AG04450 (cell line): ENCODE measurements at regions not wholly inside any gene's neighbourhood (a gene's known extent, or its start where the extent isn't known, plus 50 kb on each side); places are given as distances from the start of the nearest gene placed in this dataset.

Experiments used
- CTCF ChIA-PET: fragments of 300-600, 350-600 bp; formaldehyde crosslinking; extraction: SDS; loops from one replicate; lab custom pipeline; 2022; ENCODE audit warnings: antibody characterized with exemption, inconsistent platforms; lab: Charles Lee
- POLR2A ChIA-PET: fragments of 350-600 bp; formaldehyde crosslinking; extraction: SDS; loops from one replicate; lab custom pipeline; 2021; ENCODE audit warnings: antibody characterized with exemption, inconsistent platforms; lab: Yijun Ruan, JAX
- DNase-seq: peaks from one replicate; pipeline ENCODE4 v3.0.0-alpha.2; 2011; ENCODE audit warnings: low read depth, low spot score
- H3K27ac ChIP-seq: one replicate; pipeline ENCODE4 v1.5.1; 2012; ENCODE audit warnings: low read depth, low read length, control low read depth
- H3K27me3 ChIP-seq: one replicate; pipeline ENCODE4 v1.6.0; 2012; ENCODE audit warnings: low read length; ENCODE audit not compliant: control insufficient read depth, insufficient read depth
- H3K4me3 ChIP-seq: 2 replicates; pipeline ENCODE4 v1.5.1; 2011; ENCODE audit warnings: mild to moderate bottlenecking, low read depth, low read length, control low read depth
- H3K9me3 ChIP-seq: 2 replicates; pipeline ENCODE4 v1.5.1; 2012; ENCODE audit warnings: low read length; ENCODE audit not compliant: control insufficient read depth, insufficient read depth
- TF ChIP-seq, protein P1 (sequence below): IDR thresholded peaks from 2 replicates; pipeline ENCODE4 v1.5.1; 2011; ENCODE audit warnings: low read depth, low read length, control low read depth, inconsistent platforms

DNA sequence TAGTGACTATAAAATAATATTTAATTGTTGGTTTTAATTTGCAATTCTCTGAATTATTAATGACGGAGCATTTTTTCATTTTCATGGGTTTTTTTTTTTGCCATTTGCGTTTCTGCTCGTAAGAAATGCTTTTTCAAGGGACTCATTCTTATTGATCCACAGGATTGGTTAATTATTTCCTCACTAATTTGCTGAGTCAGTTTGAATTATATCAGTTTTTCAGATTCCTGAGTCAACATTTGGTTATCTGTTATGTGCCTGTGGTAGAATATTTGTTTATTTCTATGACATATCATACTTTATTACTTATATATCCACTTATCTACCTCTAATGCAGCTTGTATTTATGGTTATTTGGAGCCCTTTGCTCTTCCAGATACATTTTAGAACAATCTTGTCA, 257.0 kb upstream of the BTBD3 start:
- Histone ChIP-seq H3K27ac (no peak overlapping the region), H3K27me3 (peaks cover 4% of the 10 kb centered on the region), H3K9me3 (no peaks in the 10 kb centered on the region), H3K4me3 (no peak overlapping the region)
- POLR2A ChIA-PET = no interaction called here
- DNase-seq = no peak
- CTCF ChIA-PET = no interaction called here
- TF ChIP-seq, protein P1, sequence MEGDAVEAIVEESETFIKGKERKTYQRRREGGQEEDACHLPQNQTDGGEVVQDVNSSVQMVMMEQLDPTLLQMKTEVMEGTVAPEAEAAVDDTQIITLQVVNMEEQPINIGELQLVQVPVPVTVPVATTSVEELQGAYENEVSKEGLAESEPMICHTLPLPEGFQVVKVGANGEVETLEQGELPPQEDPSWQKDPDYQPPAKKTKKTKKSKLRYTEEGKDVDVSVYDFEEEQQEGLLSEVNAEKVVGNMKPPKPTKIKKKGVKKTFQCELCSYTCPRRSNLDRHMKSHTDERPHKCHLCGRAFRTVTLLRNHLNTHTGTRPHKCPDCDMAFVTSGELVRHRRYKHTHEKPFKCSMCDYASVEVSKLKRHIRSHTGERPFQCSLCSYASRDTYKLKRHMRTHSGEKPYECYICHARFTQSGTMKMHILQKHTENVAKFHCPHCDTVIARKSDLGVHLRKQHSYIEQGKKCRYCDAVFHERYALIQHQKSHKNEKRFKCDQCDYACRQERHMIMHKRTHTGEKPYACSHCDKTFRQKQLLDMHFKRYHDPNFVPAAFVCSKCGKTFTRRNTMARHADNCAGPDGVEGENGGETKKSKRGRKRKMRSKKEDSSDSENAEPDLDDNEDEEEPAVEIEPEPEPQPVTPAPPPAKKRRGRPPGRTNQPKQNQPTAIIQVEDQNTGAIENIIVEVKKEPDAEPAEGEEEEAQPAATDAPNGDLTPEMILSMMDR = no peak

DNA sequence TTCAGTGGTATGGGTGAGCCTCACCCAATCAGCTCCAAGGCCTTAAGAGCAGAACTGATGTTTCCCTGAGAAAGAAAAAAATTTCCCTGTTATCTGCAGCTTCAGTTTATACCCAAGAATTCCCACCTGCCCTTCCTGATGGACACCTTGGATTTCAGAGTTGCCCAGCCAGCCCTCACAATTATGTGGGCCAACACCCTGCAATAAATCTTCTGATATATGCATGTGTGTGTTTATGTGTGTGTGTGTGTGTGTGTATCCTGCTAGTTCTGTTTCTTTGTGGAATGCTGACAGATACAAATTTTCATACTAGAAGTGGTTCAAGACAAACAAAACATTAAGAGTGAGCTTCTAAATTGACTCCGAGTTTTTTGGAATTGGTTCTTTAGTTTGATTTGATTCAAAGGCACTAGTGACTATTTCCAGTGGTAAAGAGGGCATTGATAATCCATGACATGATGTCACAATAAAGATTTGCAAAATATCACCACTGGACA, 246.6 kb upstream of the BTBD3 start:
- ChIA-PET POLR2A (no interaction called here), CTCF (no interaction called here)
- Histone ChIP-seq H3K27ac (no peak overlapping the region), H3K27me3 (peaks cover 3% of the 10 kb centered on the region), H3K9me3 (no peaks in the 10 kb centered on the region), H3K4me3 (no peak overlapping the region)
- TF ChIP-seq, protein P1 = no peak
- no peak for DNase-seq

DNA sequence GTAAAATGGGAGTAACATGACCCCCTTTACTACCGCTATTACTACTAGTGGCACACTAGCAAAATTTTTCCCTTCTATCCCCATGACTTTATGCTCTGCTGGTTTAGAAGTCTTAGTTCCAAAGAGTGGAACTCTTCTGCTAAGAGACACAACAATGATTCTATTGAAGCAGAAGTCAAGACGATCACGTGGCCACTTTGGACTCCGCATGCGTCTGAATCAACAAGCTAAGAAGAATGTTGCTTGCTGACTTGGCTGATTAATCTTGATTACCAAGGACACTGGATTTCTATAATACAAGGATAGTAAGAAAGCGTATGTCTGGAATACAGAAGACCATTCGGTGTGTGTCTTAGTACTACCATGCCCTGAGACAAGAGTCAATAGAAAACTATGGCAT, 244.7 kb upstream of the BTBD3 start:
- CTCF ChIA-PET = no interaction called here
- peaks cover 3% of the 10 kb centered on the region for H3K27me3 ChIP-seq
- no peaks in the 10 kb centered on the region for H3K9me3 ChIP-seq
- TF ChIP-seq, protein P1 = no peak
- no peak overlapping the region for H3K4me3 ChIP-seq
- H3K27ac ChIP-seq = no peak overlapping the region
- POLR2A ChIA-PET = no interaction called here
- DNase-seq = no peak

DNA sequence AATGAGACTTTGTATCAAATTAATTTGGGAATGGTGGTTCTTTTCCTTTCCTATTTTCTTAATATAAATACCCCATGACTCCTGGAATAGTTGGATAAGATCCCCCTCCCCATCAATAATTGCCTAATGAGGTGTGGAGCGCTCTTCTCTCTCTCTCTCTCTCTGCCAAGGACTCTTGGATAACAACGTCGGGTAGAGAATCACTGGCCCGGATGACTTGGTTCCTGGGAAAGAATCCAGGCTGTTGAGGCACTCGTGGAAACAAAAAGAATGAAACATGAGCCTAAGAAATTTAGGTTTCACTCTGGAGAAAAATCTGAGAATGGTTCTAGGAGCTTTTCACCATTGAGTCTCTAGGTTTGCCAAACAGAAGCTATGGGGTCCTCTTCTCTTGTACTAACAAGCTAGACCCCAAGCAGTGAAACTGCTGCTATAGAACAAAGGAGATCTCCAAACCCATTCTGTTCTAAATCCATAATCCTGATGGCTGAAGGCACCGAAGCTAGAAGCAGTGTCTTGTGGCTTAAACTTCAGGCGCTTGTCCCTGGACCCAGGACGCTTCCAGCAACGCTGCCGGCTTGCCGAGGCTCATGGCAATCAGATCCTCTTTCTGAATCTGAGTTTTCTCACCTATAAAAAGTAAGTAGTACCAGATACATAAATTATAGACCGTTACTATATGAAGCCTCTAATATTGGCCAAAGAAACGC, 241.6 kb upstream of the BTBD3 start:
- POLR2A ChIA-PET = no interaction called here
- no peak overlapping the region for H3K4me3 ChIP-seq
- peaks cover 3% of the 10 kb centered on the region for H3K27me3 ChIP-seq
- CTCF ChIA-PET = interaction anchor here (0.6 to 1.5 kb wide), 10 partner anchors 39 to 683 kb away, joined by 3 to 5 read pairs (median 3); no protein-coding TSS in a partner anchor
- H3K27ac ChIP-seq = no peak overlapping the region
- H3K9me3 ChIP-seq = no peaks in the 10 kb centered on the region
- TF ChIP-seq, protein P1 = no peak
- DNase-seq = no peak

DNA sequence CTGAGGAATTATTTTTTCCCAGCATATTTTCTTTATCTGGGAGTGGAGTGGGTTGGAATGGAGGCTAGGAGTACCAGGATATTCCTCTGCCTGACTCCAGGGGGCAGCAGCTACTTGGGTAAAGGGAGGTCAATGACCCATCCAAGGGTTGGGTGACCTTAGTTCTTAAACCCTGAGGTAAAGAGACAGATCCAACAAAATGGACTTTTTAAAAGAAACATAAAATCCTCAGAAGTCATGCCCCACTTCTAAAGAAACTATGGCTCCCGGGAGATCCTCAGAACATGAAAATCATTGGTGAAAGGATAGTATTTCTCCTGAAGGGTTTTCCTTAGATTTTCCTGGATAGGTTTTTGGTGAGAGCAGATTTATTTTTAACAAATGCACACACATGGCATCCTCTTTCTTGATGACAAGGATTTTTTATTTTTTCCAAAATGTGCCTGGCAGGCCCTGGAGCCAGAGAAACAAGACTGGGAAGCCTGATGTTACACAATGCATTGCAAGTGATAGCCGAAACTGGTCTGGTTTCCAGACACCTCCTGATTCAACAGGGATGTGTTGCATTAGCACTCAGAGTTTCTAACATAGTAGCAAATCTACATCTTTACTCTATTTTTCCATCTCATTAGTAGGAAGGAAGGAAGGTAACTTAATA, 240.9 kb upstream of the BTBD3 start:
- Histone ChIP-seq H3K27ac (no peak overlapping the region), H3K4me3 (no peak overlapping the region), H3K27me3 (peaks cover 3% of the 10 kb centered on the region), H3K9me3 (no peaks in the 10 kb centered on the region)
- POLR2A ChIA-PET = interaction anchor here (0.6 kb wide), 3 partner anchors 241 to 519 kb away, joined by 3 read pairs; no protein-coding TSS in a partner anchor
- DNase-seq = peak; percentile 15
- TF ChIP-seq, protein P1 = peak; percentile 91
- CTCF ChIA-PET = interaction anchor here (0.5 to 2.1 kb wide), 23 partner anchors 8 to 1018 kb away, joined by 3 to 12 read pairs (median 4); no protein-coding TSS in a partner anchor
